ENCODE measurements at regions not wholly inside any gene's neighbourhood (a gene's known extent, or its start where the extent isn't known, plus 50 kb on each side); places are given as distances from the start of the nearest gene placed in this dataset.

DNA sequence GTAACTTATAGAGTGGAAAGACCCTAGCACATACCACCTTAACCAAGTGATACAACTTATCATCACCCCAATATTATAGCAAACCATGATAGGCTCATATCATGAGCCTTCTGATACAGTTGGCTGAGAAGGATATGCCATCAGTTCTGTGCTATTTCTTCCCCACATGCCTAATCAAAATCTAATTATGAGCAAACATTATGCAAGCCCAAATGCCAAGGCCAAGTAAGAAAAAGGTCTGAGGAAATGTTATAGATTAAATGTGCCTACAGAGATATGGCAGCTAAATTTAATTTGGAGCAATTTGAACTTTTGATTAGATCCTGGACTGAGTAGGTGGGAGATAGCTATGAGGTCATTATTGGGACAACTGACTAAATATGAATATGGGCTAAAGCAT lies 225.9 kb upstream of the PMFBP1 start:
- TF ChIP-seq POLR2A (IDR thresholded peaks at IDR 0.05; ENCODE audit: low read depth, low read length) (no peak), PAX5 (IDR thresholded peaks at IDR 0.05; ENCODE audit: insufficient read depth, low read length, severe bottlenecking) (no peak), POLR2AphosphoS5 (IDR thresholded peaks at IDR 0.05; ENCODE audit: low read depth, low read length) (no peak), TAF1 (IDR thresholded peaks at IDR 0.05; ENCODE audit: low read depth, low read length) (no peak), SPI1 (IDR thresholded peaks at IDR 0.05; ENCODE audit: low read depth, low read length) (no peak)

All from GM12891 (cell line).